NCI-H1105 (cell line): ENCODE measurements at regions not wholly inside any gene's neighbourhood (a gene's known extent, or its start where the extent isn't known, plus 50 kb on each side); places are given as distances from the start of the nearest gene placed in this dataset.
"Not testable (repeated sequence)": the region's sequence is repeated elsewhere in the genome, so short reads cannot be mapped to it uniquely, and the experiment has no call there.

Source experiments
- DNase-seq: peaks from one replicate; lab custom pipeline; 2025; lab: John Stamatoyannopoulos, UW

GRCh38 chr13:76829572-76830327 is 56.5 kb downstream of the KCTD12 start:
- no peak for DNase-seq

GRCh38 chr13:76828316-76828741 is 57.9 kb downstream of the KCTD12 start:
- no peak for DNase-seq

- DNase-seq, result no peak
Measured at GRCh38 chr13:76826527-76826926, 59.7 kb downstream of the KCTD12 start.

- no peak for DNase-seq
Measured at GRCh38 chr13:76825430-76825829, 60.8 kb downstream of the KCTD12 start.

GRCh38 chr13:76823969-76824368 is 62.2 kb downstream of the KCTD12 start:
- DNase-seq, result no peak

GRCh38 chr13:76822698-76823267 is 63.4 kb downstream of the KCTD12 start:
- DNase-seq, result no peak

GRCh38 chr13:76821222-76821621 is 65.0 kb downstream of the KCTD12 start:
- DNase-seq, result not testable (repeated sequence)

GRCh38 chr13:76820759-76821158 is 65.4 kb downstream of the KCTD12 start:
- no peak for DNase-seq

GRCh38 chr13:76816394-76816793 is 69.8 kb downstream of the KCTD12 start:
- DNase-seq, result no peak

- no peak for DNase-seq
Measured at GRCh38 chr13:76815344-76815743, 70.9 kb downstream of the KCTD12 start.

- no peak for DNase-seq
Measured at GRCh38 chr13:76813891-76814290, 72.3 kb downstream of the KCTD12 start.

- no peak for DNase-seq
Measured at GRCh38 chr13:76813000-76813691, 73.1 kb downstream of the KCTD12 start.

GRCh38 chr13:76812206-76812897 is 73.9 kb downstream of the KCTD12 start:
- no peak for DNase-seq

GRCh38 chr13:76809389-76809788 is 76.8 kb downstream of the KCTD12 start:
- DNase-seq, result no peak

- DNase-seq, result no peak
Measured at GRCh38 chr13:76808927-76809326, 77.3 kb downstream of the KCTD12 start.

GRCh38 chr13:76804801-76805200 is 81.4 kb downstream of the KCTD12 start:
- DNase-seq, result no peak

- no peak for DNase-seq
Measured at GRCh38 chr13:76803831-76804230, 82.4 kb downstream of the KCTD12 start.

- no peak for DNase-seq
Measured at GRCh38 chr13:76800943-76801342, 85.3 kb downstream of the KCTD12 start.

GRCh38 chr13:76799696-76800095 is 86.5 kb downstream of the KCTD12 start:
- DNase-seq, result no peak

- DNase-seq, result no peak
Measured at GRCh38 chr13:76798037-76798436, 88.2 kb downstream of the KCTD12 start.

- no peak for DNase-seq
Measured at GRCh38 chr13:76797361-76797760, 88.8 kb downstream of the KCTD12 start.

GRCh38 chr13:76796851-76797250 is 89.4 kb downstream of the KCTD12 start:
- DNase-seq, result no peak
